H1 (cell line): ENCODE measurements at regions not wholly inside any gene's neighbourhood (a gene's known extent, or its start where the extent isn't known, plus 50 kb on each side); places are given as distances from the start of the nearest gene placed in this dataset.

Experiments used
- CTCF ChIA-PET: fragments of 300-600 bp; sonication (Branson Sonifier 250); formaldehyde crosslinking; loops from one replicate; lab custom pipeline; 2021; ENCODE audit not compliant: partially characterized antibody; lab: Charles Lee
- POLR2A ChIA-PET: fragments of 300-600 bp; sonication (Branson Sonifier 250); formaldehyde crosslinking; loops from one replicate; lab custom pipeline; 2021; ENCODE audit warnings: inconsistent platforms; ENCODE audit not compliant: partially characterized antibody; lab: Charles Lee
- DNase-seq, 2 experiments: peaks; one replicate each; pipeline versions ENCODE4 v3.0.0 to v3.0.0-alpha.2; 2010 to 2022; ENCODE audit warnings: low spot score in 2 of 2, low read depth in 1 of 2, mixed read lengths in 1 of 2
- FAIRE-seq: peaks from 2 replicates; lab custom pipeline; 2011; peaks lifted over from hg19 to GRCh38; lab: Jason Lieb, UNC
- H2AFZ ChIP-seq: 2 replicates; pipeline ENCODE4 v1.8.1; 2012; ENCODE audit warnings: low read length, inconsistent platforms
- H2AK5ac ChIP-seq: 2 replicates; pipeline ENCODE4 v1.6.1; 2013; ENCODE audit warnings: low read depth, low read length
- H2BK120ac ChIP-seq: replicated peaks from 2 replicates; pipeline ENCODE3; 2013; ENCODE audit warnings: low read depth, low read length, inconsistent platforms
- H2BK12ac ChIP-seq: 2 replicates; pipeline ENCODE4 v1.6.1; 2013; ENCODE audit warnings: low read depth, low read length
- H2BK15ac ChIP-seq: 2 replicates; pipeline ENCODE4 v1.6.1; 2013; ENCODE audit warnings: low read length
- H2BK20ac ChIP-seq: 2 replicates; pipeline ENCODE4 v1.6.1; 2013; ENCODE audit warnings: low read length
- H2BK5ac ChIP-seq: 2 replicates; pipeline ENCODE4 v1.6.1; 2013; ENCODE audit warnings: low read depth, low read length
- H3K14ac ChIP-seq: 2 replicates; pipeline ENCODE4 v1.6.1; 2013; ENCODE audit warnings: inconsistent platforms; ENCODE audit not compliant: insufficient read length
- H3K18ac ChIP-seq: 2 replicates; pipeline ENCODE4 v1.6.1; 2013; ENCODE audit warnings: low read length; ENCODE audit errors: extremely low read depth
- H3K23ac ChIP-seq: 2 replicates; pipeline ENCODE4 v1.6.1; 2013; ENCODE audit warnings: inconsistent platforms; ENCODE audit not compliant: insufficient read length
- H3K23me2 ChIP-seq: 2 replicates; pipeline ENCODE4 v1.6.1; 2013; ENCODE audit warnings: low read depth, low read length
- H3K27ac ChIP-seq: 2 replicates; pipeline ENCODE4 v1.6.1; 2011; ENCODE audit warnings: low read depth, low read length, inconsistent platforms
- H3K27me3 ChIP-seq, 4 experiments: replicated peaks in 1 of 4; 1 replicate in 1 of 4; 2 replicates in 3 of 4; pipeline versions ENCODE4 v1.6.1 to v1.8.1; 2011 to 2013; ENCODE audit warnings: low read length in 3 of 4, mild to moderate bottlenecking in 3 of 4, inconsistent platforms in 2 of 4, mixed read lengths in 2 of 4, moderate library complexity in 1 of 4; ENCODE audit not compliant: control insufficient read depth in 3 of 4, insufficient read depth in 3 of 4; ENCODE audit errors: extremely low read depth in 1 of 4
- H3K36me3 ChIP-seq, 4 experiments: 2 replicates each; pipeline versions ENCODE4 v1.6.1 to v1.8.1; 2011 to 2013; ENCODE audit warnings: mild to moderate bottlenecking in 4 of 4, low read length in 3 of 4, moderate library complexity in 2 of 4, control low read depth in 1 of 4, inconsistent platforms in 1 of 4; ENCODE audit not compliant: insufficient read depth in 4 of 4, control insufficient read depth in 2 of 4
- H3K4ac ChIP-seq: replicated peaks from 2 replicates; pipeline ENCODE3; 2013; ENCODE audit warnings: low read length, low read depth, mixed read lengths, inconsistent platforms; ENCODE audit not compliant: insufficient read length
- H3K4me1 ChIP-seq, 4 experiments: replicated peaks in 1 of 4; 1 replicate in 1 of 4; 2 replicates in 3 of 4; pipeline versions ENCODE4 v1.6.1 to v1.8.1; 2011 to 2013; ENCODE audit warnings: low read length in 3 of 4, inconsistent platforms in 2 of 4, mixed read lengths in 1 of 4; ENCODE audit not compliant: insufficient read depth in 4 of 4, control insufficient read depth in 3 of 4
- H3K4me2 ChIP-seq, 2 experiments: 2 replicates each; pipeline versions ENCODE4 v1.6.1 to v1.8.1; 2011 to 2013; ENCODE audit warnings: low read depth in 2 of 2, low read length in 2 of 2, control low read depth in 1 of 2, inconsistent platforms in 1 of 2, mild to moderate bottlenecking in 1 of 2; ENCODE audit not compliant: insufficient read depth in 1 of 2
- H3K4me3 ChIP-seq, 4 experiments: fragments of 200-600, 300-600 bp in 1 of 4; sonication (generic), shearing (Covaris generic), sonication (Bioruptor Twin) in 1 of 4; 2 replicates each; pipeline versions ENCODE4 v1.5.1 to v1.8.1; 2011 to 2016; ENCODE audit warnings: low read length in 4 of 4, low read depth in 3 of 4, control low read depth in 2 of 4, inconsistent platforms in 2 of 4, mild to moderate bottlenecking in 2 of 4, mixed read lengths in 1 of 4, moderate library complexity in 1 of 4; ENCODE audit not compliant: insufficient read depth in 2 of 4; ENCODE audit errors: extremely low read depth in 1 of 4
- H3K56ac ChIP-seq: replicated peaks from 2 replicates; pipeline ENCODE3; 2013; ENCODE audit warnings: low read depth, mild to moderate bottlenecking, mixed read lengths, low read length, inconsistent platforms; ENCODE audit not compliant: insufficient read length
- H3K79me1 ChIP-seq: 2 replicates; pipeline ENCODE4 v1.6.1; 2013; ENCODE audit warnings: low read depth, low read length, control low read depth
- H3K79me2 ChIP-seq, 2 experiments: 2 replicates each; pipeline versions ENCODE4 v1.6.1 to v1.8.1; 2012 to 2013; ENCODE audit warnings: low read length in 2 of 2, mild to moderate bottlenecking in 2 of 2, inconsistent platforms in 1 of 2; ENCODE audit not compliant: insufficient read depth in 2 of 2, control insufficient read depth in 1 of 2
- H3K9ac ChIP-seq, 4 experiments: replicated peaks in 1 of 4; 1 replicate in 1 of 4; 2 replicates in 3 of 4; pipeline versions ENCODE4 v1.6.1 to v1.8.1; 2011 to 2013; ENCODE audit warnings: low read depth in 3 of 4, low read length in 3 of 4, control low read depth in 2 of 4, mild to moderate bottlenecking in 2 of 4, moderate library complexity in 2 of 4, inconsistent platforms in 1 of 4; ENCODE audit errors: extremely low read depth in 1 of 4
- H3K9me3 ChIP-seq, 2 experiments: 2 replicates each; pipeline versions ENCODE4 v1.6.1 to v1.8.1; 2012 to 2013; ENCODE audit warnings: mild to moderate bottlenecking in 2 of 2, moderate library complexity in 2 of 2, control low read depth in 1 of 2, inconsistent platforms in 1 of 2, low read depth in 1 of 2, low read length in 1 of 2, mixed read lengths in 1 of 2; ENCODE audit not compliant: insufficient read depth in 2 of 2
- H4K20me1 ChIP-seq, 2 experiments: replicated peaks in 1 of 2; 2 replicates each; pipeline versions ENCODE3 to v1.8.1; 2011 to 2013; ENCODE audit warnings: inconsistent platforms in 2 of 2, low read length in 2 of 2, mild to moderate bottlenecking in 1 of 2; ENCODE audit not compliant: insufficient read depth in 2 of 2, control insufficient read depth in 1 of 2
- H4K5ac ChIP-seq: 2 replicates; pipeline ENCODE4 v1.6.1; 2013; ENCODE audit warnings: low read length, low read depth, mixed read lengths, inconsistent platforms; ENCODE audit not compliant: insufficient read length
- H4K8ac ChIP-seq: 2 replicates; pipeline ENCODE4 v1.8.0; 2013; ENCODE audit warnings: mild to moderate bottlenecking, moderate library complexity, low read length, inconsistent platforms; ENCODE audit not compliant: insufficient read depth; ENCODE audit errors: extremely low read depth
- H4K91ac ChIP-seq: replicated peaks from 2 replicates; pipeline ENCODE3; 2013; ENCODE audit warnings: low read length, mixed read lengths, inconsistent platforms; ENCODE audit not compliant: insufficient read length
- ATF2 ChIP-seq: IDR thresholded peaks from 2 replicates; pipeline ENCODE4 v1.6.1; 2012; ENCODE audit warnings: low read length, inconsistent platforms
- ATF3 ChIP-seq: IDR thresholded peaks from 2 replicates; pipeline ENCODE4 v1.6.1; 2011; ENCODE audit warnings: low read depth, mild to moderate bottlenecking, low read length; ENCODE audit not compliant: insufficient read depth
- CBX8 ChIP-seq: fragments of 300-800, 300-1000 bp; sonication (generic); IDR thresholded peaks from 2 replicates; pipeline ENCODE4 v1.7.1; 2016; ENCODE audit warnings: low read depth, low read length, borderline replicate concordance
- MAFK ChIP-seq: IDR thresholded peaks from 2 replicates; pipeline ENCODE4 v1.6.1; 2012; ENCODE audit warnings: low read depth, mild to moderate bottlenecking, improper control_type of control experiment, low read length
- NRF1 ChIP-seq: IDR thresholded peaks from 2 replicates; pipeline ENCODE4 v1.6.1; 2011; ENCODE audit warnings: mild to moderate bottlenecking, low read depth, low read length, improper control_type of control experiment
- PHF8 ChIP-seq: fragments of 200-600 bp; sonication (generic); conservative IDR thresholded peaks from 2 replicates; pipeline ENCODE4 v1.7.1; 2012; ENCODE audit warnings: low read depth, mild to moderate bottlenecking, inconsistent platforms, low read length, moderate library complexity
- SAP30 ChIP-seq: fragments of 300-600 bp; sonication (generic); IDR thresholded peaks from 2 replicates; pipeline ENCODE4 v1.7.1; 2012; ENCODE audit warnings: low read length, moderate library complexity, mild to moderate bottlenecking, inconsistent platforms; ENCODE audit not compliant: insufficient read depth, insufficient replicate concordance
- SP2 ChIP-seq: IDR thresholded peaks from 2 replicates; pipeline ENCODE4 v1.6.1; 2012; ENCODE audit warnings: mild to moderate bottlenecking, low read length, inconsistent platforms
- WGBS, 2 experiments: shearing (Covaris generic) in 1 of 2; methylation state at CpG; one replicate each; pipeline versions ENCODE4 v1.1.6 to v1.1.7; 2013 to 2015; ENCODE audit warnings: low lambda C conversion rate in 2 of 2, mixed read lengths in 2 of 2, inconsistent platforms in 1 of 2, low coverage in 1 of 2, missing lambda C conversion rate in 1 of 2; ENCODE audit not compliant: insufficient replicate concordance in 2 of 2, insufficient coverage in 1 of 2, insufficient read length in 1 of 2; ENCODE audit errors: extremely low coverage in 1 of 2, missing lambda C conversion rate in 1 of 2; 5-methylcytosine and 5-hydroxymethylcytosine counted together

GRCh38 chr6:48866682-48867081, 596.4 kb downstream of the MMUT start:
- TF ChIP-seq NRF1: no peak
- TF ChIP-seq ATF3: no peak
- no peak for TF ChIP-seq MAFK
- TF ChIP-seq CBX8: no peak
- no peak for TF ChIP-seq SAP30
- no peak for TF ChIP-seq PHF8
- no peak for TF ChIP-seq ATF2
- TF ChIP-seq SP2: no peak
- H3K4ac ChIP-seq: no peak overlapping the region
- H3K79me1 ChIP-seq: no peaks in the 10 kb centered on the region
- no peaks in the 10 kb centered on the region for H3K79me2 ChIP-seq
- H2BK20ac ChIP-seq: no peak overlapping the region
- H4K91ac ChIP-seq: no peak overlapping the region
- FAIRE-seq (no peak), DNase-seq (no peak)
- no peaks in the 10 kb centered on the region for H3K23me2 ChIP-seq
- H4K5ac ChIP-seq: no peak overlapping the region
- H3K4me1 ChIP-seq: no peaks in the 10 kb centered on the region
- WGBS, 2 experiments: 91% methylated on average over 3 of the region's 3 CpGs; no CpG with 5 or more reads in 1 of the 2 experiments
- ChIA-PET POLR2A (no interaction called here), CTCF (interaction anchor here (2.1 kb wide), 1 partner anchor 9 kb away, joined by 8 read pairs; no protein-coding TSS in a partner anchor)
- no peak overlapping the region for H3K27ac ChIP-seq
- H3K18ac ChIP-seq: no peak overlapping the region
- H2AFZ ChIP-seq: no peak overlapping the region
- H3K9ac ChIP-seq: no peak overlapping the region
- no peak overlapping the region for H2AK5ac ChIP-seq
- no peak overlapping the region for H3K14ac ChIP-seq
- no peak overlapping the region for H2BK15ac ChIP-seq
- H3K56ac ChIP-seq: no peak overlapping the region
- H3K27me3 ChIP-seq: no peaks in the 10 kb centered on the region
- H4K20me1 ChIP-seq: no peaks in the 10 kb centered on the region
- H4K8ac ChIP-seq: no peak overlapping the region
- H3K23ac ChIP-seq: no peak overlapping the region
- peaks cover 11 to 13% of the 10 kb centered on the region in 2 experiments; a peak in 3 of 4 replicates for H3K9me3 ChIP-seq
- H3K4me2 ChIP-seq: no peak overlapping the region
- no peak overlapping the region for H2BK120ac ChIP-seq
- no peak overlapping the region for H2BK12ac ChIP-seq
- no peaks in the 10 kb centered on the region for H3K36me3 ChIP-seq
- no peak overlapping the region for H3K4me3 ChIP-seq
- no peak overlapping the region for H2BK5ac ChIP-seq
